H1 (cell line): ENCODE measurements at regions not wholly inside any gene's neighbourhood (a gene's known extent, or its start where the extent isn't known, plus 50 kb on each side); places are given as distances from the start of the nearest gene placed in this dataset.

Experiments used
- CHD7 ChIP-seq: fragments of 300-600 bp; sonication (generic); IDR thresholded peaks from 2 replicates; pipeline ENCODE4 v1.7.1; 2012; ENCODE audit warnings: low read length, moderate library complexity, mild to moderate bottlenecking, inconsistent platforms; ENCODE audit not compliant: insufficient replicate concordance
- GTF2F1 ChIP-seq: IDR thresholded peaks from 2 replicates; pipeline ENCODE4 v1.6.1; 2012; ENCODE audit warnings: low read depth, low read length, improper control_type of control experiment, borderline replicate concordance
- TEAD4 ChIP-seq: IDR thresholded peaks from 2 replicates; pipeline ENCODE4 v1.6.1; 2012; ENCODE audit warnings: low read depth, low read length, inconsistent platforms, mixed read lengths

DNA sequence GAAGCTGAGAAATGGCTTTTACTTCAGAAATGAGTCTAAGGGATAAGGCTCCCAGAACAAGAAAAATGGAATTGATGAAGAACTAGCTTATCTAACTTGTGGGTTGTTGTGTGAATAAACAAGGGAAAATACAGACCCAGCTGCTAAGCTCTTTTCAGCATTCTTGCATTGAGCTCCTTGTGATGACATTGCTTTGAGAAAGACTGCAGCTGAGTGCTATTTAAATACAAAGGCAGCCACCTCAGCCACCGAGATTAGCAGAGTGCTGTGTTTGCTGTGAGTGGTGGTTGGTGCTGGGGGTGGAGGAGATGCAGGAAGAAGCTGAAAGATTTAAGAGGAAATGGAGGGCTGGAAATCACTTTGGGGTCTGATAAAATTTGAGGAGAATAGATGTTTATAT lies 396.0 kb upstream of the PRICKLE1 start (continued):
- peak; percentile 75 for TF ChIP-seq CHD7
- TF ChIP-seq TEAD4: 0 out of 2 replicates have a peak, but pooled peaks have one; percentile 51
- no peak for TF ChIP-seq GTF2F1
